AG09309 (cell line): ENCODE measurements at regions not wholly inside any gene's neighbourhood (a gene's known extent, or its start where the extent isn't known, plus 50 kb on each side); places are given as distances from the start of the nearest gene placed in this dataset.

Experiments used
- DNase-seq: peaks from one replicate; pipeline ENCODE4 v3.0.0-alpha.2; 2010; ENCODE audit warnings: low read depth
- H3K4me3 ChIP-seq: 2 replicates; pipeline ENCODE4 v1.5.1; 2011; ENCODE audit warnings: mild to moderate bottlenecking, low read depth, low read length, moderate library complexity; ENCODE audit not compliant: control insufficient read depth
- CTCF ChIP-seq: IDR thresholded peaks from 2 replicates; pipeline ENCODE4 v1.5.1; 2011; ENCODE audit warnings: mild to moderate bottlenecking, low read depth, low read length, inconsistent platforms; ENCODE audit not compliant: insufficient read depth, control insufficient read depth; ENCODE audit errors: missing control alignments

GRCh38 chr15:77542491-77543001 is 90.2 kb downstream of the LINGO1 start:
- DNase-seq = no peak
- no peak overlapping the region for H3K4me3 ChIP-seq
- no peak for TF ChIP-seq CTCF

DNA sequence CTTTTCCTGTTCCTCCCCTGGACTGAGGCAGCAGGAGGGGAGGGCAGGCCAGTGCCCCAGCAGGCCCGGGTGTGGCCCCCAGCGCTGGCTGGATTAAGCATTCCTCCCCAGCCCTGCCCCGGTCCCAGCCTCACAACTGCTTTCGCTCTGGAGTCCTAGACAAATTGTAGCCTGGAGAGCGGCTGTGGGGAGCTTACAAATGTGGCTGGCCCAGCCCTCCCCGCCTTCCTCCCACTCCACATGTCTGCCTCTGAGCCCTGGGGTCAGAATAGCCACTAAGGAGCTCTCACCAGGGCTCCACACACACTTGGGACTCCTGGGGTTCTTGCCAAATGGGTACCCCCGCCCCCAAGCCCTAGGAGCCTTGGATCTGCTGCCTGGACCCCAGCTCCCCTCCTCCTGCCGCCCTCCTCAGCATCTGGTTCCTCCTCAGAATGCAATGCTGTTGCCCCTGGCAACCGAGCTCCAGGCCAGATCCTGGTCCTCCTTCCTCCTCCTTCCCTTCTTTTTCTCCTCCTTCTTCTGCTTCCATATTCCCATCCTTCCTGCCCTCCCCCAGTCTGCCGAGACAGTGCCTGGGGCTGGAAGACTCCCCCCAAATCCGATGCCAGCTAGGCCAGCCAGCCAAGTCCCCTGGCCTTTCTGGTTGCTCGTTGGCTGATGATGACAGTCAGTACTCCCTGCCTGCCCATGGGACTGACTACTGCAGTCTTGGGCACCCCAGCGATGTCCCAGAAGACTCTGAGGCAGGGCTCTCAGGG is 91.1 kb downstream of the LINGO1 start:
- H3K4me3 ChIP-seq = no peak overlapping the region
- no peak for DNase-seq
- TF ChIP-seq CTCF = no peak

DNA sequence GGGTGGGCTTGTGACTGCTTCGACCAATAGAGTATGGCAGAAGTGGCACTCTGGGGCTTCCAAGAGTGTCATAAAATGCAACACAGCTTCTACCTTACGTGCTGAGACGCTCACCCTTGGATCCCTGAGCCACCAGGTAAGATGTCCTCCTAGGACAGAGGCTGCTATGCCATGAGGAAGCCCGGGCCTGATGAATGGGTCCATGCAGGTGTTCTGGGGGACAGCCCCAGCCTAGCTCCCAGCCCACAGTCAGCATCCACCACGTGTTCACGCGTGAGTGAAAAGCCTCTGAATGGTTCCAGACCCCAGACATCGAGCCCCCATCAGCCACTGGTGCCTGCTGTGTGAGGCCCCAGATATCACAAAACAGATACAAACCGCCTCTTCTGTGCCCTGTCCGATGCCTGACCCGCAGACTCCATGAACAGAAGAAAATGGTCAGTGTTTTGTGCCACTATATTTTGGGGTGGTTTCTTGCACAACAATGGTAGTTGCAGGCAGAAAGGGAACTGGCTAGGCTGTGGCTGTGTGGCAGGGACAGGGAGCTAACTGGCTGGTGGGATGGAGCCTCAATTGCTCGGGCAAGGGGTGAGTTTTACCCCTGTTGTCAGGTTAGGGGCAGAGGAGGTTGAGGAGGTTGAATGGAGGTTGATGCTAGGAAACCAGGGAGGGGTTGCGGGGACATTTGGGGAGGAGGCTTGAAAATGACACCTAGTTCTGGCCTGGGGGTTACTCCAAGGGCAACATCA is 92.2 kb downstream of the LINGO1 start:
- DNase-seq = no peak
- H3K4me3 ChIP-seq = no peak overlapping the region
- TF ChIP-seq CTCF = no peak

- DNase-seq = no peak
- TF ChIP-seq CTCF = no peak
- no peak overlapping the region for H3K4me3 ChIP-seq
Observed at GRCh38 chr15:77538793-77539497, 93.8 kb downstream of the LINGO1 start.

GRCh38 chr15:77538027-77538451 is 94.7 kb downstream of the LINGO1 start:
- no peak for TF ChIP-seq CTCF
- no peak for DNase-seq
- H3K4me3 ChIP-seq = no peak overlapping the region

DNA sequence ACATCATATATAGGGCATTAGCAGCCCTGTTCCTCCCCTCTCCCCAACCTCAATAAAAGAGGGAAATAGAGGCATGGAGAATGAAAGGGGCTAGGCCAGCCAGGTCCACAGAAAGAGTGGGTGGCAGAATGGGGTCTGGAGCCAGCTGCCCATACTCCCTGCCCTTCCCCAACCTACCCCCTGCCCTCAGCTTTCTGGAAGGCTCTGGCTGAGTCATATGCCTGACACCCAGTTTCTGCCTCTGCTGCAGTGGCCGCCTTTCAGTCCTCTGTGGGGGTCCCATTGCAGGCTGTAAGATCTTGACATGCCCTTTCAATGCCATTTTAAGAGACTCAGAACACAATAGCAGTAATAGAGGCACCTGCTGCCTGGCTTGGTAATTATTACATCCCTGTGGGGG is 95.7 kb downstream of the LINGO1 start:
- no peak for TF ChIP-seq CTCF
- no peak for DNase-seq
- H3K4me3 ChIP-seq = no peak overlapping the region
